ENCODE measurements at regions not wholly inside any gene's neighbourhood (a gene's known extent, or its start where the extent isn't known, plus 50 kb on each side); places are given as distances from the start of the nearest gene placed in this dataset.
A peak's percentile ranks its signal among the peaks of the same experiment; 100 is the strongest.

- DNase-seq = no peak
These were observed 51.8 kb upstream of the TLE1 start for GRCh38 chr9:81741103-81741502.

DNA sequence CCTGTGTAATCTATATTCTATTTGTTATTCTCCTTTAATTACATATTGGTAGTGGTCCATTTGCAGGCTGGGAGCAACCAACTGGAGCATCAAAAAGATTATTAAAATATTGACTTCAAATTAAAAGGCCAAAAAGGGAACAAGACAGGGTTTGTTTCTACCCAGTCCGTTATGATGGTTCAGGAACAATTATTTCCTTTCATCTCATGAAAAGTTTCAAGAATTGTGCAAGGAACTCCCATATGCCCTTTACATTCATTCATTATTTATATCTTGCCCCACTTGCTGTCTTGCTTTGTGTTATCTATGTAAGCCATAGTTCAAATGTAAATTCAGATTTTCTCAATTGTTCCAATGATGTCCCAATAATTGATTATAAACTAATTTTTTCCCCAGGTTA lies 58.7 kb upstream of the TLE1 start:
- DNase-seq = no peak

- no peak for DNase-seq
These were observed 64.1 kb upstream of the TLE1 start for GRCh38 chr9:81753436-81753835.

- DNase-seq = peak in 1 of 58 donors; percentile 2
These were observed 64.9 kb upstream of the TLE1 start for GRCh38 chr9:81754245-81754644.

GRCh38 chr9:81755721-81756120 lies 66.4 kb upstream of the TLE1 start:
- DNase-seq = no peak

DNA sequence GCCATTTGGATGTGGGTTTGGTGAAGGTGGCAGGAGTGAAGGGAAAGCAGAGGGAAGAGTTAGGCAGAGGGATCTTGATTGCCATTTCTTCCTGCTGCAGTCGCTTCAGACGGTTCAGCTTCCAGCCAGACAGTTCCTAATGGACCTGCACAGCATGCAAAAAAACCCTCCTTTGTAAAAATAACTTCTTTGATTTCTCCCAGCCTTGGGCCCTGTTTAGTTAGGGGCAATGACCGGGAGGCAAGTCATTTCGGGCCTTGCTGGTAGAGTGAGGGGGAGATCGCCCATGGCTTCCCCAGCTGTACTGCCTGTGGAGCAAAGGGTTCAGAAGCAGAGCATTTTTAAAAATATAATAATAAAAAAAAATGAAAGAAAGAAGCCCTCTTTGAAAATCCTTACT lies 67.2 kb upstream of the TLE1 start:
- no peak for DNase-seq

- DNase-seq = no peak
These were observed 68.9 kb upstream of the TLE1 start for GRCh38 chr9:81758123-81758797.

DNA sequence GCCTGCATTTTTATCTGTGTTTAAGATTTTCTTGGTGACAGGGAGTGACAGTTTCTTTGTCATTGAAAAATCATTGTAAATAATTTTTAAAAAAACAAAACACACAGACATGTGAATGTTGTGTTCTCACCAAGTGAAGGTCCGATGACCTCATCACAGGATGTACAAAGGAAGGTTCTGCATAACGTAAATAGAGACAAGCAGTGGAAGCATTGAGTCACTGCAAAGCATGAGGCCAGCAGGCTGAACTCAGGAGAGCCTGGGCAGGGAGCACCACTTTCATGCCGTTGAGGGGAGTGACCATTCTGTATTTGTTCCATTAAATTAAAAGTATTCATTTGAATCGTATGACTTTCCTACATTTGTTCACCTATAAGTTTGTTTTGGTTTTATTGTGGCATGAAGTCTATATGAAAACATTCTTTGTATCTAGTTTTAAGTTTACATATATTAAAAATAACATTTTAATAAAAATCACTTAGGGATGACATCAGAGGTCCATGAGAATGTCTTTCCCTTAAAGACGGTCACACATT lies 70.4 kb upstream of the TLE1 start:
- no peak for DNase-seq

GRCh38 chr9:81767921-81768320 lies 78.6 kb upstream of the TLE1 start:
- DNase-seq = no peak

DNA sequence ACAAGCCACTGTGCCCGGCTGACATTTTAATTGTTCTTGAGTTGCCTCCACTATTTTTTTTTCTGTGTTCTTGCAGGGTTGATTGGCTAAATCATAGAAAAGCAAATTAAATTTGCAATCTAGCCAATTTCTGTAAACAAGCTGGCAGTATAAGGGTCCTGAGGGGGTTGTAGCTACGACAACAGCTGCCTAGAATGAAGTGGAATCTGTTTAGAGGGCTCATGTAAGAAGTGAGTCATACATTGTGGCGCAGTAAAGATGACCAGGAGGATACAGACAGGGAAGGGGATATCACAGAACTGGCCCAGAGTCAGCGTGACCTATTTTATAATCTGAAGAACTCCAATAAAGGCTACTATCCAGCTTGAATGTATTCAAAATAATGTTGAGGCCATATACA lies 82.2 kb upstream of the TLE1 start:
- DNase-seq = no peak

GRCh38 chr9:81772144-81772543 lies 82.8 kb upstream of the TLE1 start:
- DNase-seq = no peak

GRCh38 chr9:81776390-81776789 lies 87.0 kb upstream of the TLE1 start:
- DNase-seq = no peak

DNA sequence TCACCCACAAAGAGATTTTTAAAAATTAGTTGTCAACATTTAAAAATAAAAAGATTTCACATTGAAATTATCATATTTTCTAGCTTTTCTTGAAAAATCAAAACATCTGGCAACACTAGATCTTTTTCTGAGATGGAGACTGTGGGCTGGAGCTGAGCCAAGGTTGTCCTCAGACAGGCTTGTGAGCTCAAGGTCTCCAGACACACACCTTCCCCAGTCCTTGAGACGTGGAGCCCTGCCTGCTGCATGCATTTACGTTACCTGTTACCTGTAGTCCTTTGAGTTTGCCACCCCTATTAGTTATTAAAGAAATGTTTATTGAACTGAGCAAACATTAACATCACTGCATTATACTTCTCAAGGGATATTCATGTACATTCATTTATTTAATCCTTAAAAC lies 87.5 kb upstream of the TLE1 start:
- no peak for DNase-seq

DNA sequence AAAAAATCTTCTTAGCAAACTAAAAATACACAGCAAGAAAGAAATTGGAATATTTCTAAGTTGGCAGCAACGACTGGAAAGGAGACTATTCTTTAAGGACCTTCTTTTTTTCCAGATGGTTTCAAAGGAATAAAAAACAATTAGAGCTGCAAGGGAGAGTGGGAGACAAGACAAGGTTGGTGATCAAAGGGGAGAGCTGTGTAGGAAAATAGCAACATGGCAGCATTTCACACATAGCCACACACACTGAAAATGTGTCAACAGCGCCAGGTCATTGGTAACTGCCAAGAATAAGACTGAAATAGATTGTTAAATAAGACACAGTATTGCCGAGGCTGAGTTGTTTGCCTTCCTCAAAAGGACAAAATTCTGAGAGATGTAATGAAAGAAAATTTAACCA lies 88.1 kb upstream of the TLE1 start:
- peak in 19 of 58 donors; percentile 2 to 57 (median 10) for DNase-seq

DNA sequence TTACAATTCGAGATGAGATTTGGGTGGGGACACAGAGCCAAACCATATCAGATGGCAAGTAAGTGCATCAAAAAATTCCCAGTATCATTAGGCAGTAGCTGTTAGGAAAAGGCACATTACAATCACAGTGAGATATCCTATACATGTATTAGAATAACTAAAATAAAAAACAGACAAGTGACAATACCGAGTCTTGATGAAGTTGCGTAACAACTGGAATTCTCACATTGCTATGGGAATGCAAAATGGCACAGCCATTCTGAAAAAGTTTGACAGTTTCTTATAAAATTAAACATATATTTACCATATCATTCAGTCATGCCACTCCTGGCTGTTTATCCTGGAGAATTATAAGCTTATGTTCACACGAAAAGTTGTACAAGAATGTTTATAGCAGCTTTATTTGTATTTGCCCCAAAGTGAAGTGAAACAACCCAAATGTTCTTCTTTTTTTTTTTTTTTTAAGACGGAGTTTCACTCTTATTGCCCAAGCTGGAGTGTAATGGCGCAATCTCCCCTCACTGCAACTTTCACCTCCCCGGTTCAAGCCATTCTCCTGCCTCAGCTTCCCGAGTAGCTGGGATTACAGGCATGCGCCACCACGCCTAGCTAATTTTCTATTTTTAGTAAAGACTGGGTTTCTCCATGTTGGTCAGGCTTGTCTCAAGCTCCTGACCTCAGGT lies 93.1 kb upstream of the TLE1 start:
- DNase-seq = no peak

- DNase-seq = peak in 2 of 58 donors; percentile 2 to 7
These were observed 98.6 kb upstream of the TLE1 start for GRCh38 chr9:81787747-81788632.

DNA sequence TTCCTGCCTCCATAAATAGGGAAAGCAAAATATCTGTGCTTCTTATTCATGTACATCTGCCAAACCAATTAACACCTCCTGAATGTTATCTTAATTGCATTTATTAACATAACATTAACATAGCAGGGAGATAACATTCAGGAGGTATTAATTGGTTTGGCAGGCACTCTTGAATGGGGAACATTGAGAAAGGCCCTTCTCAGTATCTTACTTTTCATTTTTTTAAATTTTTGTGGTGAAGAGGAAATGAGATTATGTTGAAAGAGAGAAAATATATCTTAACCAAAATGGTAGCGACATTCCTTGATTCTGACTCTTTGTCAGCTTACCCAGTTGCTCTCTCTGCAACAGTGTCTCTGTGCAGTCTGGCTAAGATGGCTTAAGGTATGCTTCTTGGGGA lies 100.4 kb upstream of the TLE1 start:
- no peak for DNase-seq

DNA sequence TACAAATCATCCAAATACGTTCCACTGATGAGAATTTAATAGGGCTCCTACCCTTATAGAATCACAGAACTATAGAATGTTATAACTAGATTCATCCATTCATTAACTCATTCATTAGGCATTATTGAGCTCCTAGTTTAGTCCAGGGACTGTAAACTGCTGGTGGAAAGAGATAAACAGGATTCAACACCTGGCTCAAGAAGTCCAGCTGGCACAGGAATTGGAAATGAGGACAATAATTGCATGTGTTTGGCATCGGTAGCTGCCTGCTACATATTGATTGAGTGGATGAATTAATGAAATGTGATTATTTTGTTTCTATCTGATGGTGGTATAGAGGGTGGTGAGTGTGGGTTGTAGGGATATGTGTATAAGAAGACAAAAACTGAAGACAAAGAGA lies 100.8 kb upstream of the TLE1 start:
- DNase-seq = no peak

- DNase-seq = no peak
These were observed 101.7 kb upstream of the TLE1 start for GRCh38 chr9:81791076-81791475.

- DNase-seq = no peak
These were observed 109.3 kb upstream of the TLE1 start for GRCh38 chr9:81798606-81799005.

DNA sequence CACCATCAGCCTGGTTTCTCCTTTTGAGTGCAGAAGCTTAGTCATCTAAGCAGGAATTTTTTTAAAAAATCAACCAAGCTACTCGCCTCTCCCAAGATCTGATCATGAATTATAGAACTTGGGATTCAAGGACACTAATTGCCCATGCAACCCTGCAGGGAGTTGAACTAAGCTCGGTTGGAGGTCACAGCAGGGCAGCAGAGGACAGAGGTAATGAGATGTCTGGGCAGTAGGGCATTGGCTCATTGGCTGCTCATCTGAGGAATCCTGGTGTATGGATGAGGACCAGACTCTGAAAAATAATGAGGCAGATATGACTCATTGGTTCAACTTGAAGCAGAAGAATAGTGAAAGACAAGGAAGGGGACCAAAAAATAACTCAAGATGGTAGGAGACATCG lies 111.8 kb upstream of the TLE1 start:
- no peak for DNase-seq

DNA sequence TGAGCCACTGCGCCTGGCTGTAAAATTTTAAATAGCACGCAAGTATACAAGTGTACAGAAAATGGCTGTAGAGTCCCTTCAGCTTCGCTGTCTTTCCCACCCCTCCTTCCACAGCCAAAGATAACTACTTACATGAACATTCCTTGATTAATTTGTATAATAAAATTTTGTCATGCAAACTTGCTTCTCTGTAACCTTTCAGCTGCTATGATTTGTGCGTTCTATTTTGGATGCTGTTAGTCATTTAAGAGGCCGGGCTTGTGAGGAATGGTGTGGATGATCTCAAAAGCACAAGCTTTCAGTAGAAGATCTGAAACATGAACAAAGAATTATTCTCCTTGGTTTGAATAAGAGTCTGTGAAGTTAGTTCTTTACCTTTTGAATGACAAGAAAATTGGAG lies 115.0 kb upstream of the TLE1 start:
- no peak for DNase-seq
